Spleen (tissue), 7 donors: ENCODE measurements at regions not wholly inside any gene's neighbourhood (a gene's known extent, or its start where the extent isn't known, plus 50 kb on each side); places are given as distances from the start of the nearest gene placed in this dataset.

ENCODE experiments used
- CTCF ChIP-seq, 11 experiments: fragments of 200-600 bp in 7 of 11; fragments of 450-650 bp in 4 of 11; sonication (generic) in 4 of 11; IDR thresholded peaks in 8 of 11; conservative IDR thresholded peaks in 3 of 11; 1 replicate in 7 of 11; 2 replicates in 4 of 11; pipeline versions ENCODE4 v1.4.0 to v1.8.0; 2016 to 2021; ENCODE audit warnings: antibody characterized with exemption in 11 of 11, inconsistent platforms in 4 of 11, mild to moderate bottlenecking in 1 of 11
- POLR2A ChIP-seq, 3 donors: fragments of 450-650 bp; IDR thresholded peaks; one replicate each; pipeline ENCODE4 v1.5.1; 2017; ENCODE audit warnings: antibody characterized with exemption in 3 of 3, mild to moderate bottlenecking in 1 of 3
- donor health status: DM: no; HTN: no; CAD: no; lungs with moderate emphysema.
- donor health status: DM: no; HTN: no; CAD: no.
- donor health status: DM: no; HTN: no; CAD: no.

- TF ChIP-seq CTCF (IDR thresholded peaks at IDR 0.05 in 8 of 11, conservative IDR thresholded peaks at IDR 0.05 in 3 of 11) = no peak
- no peak for TF ChIP-seq POLR2A (IDR thresholded peaks at IDR 0.05)
Measured at GRCh38 chr3:181622365-181622764, 89.4 kb upstream of the SOX2 start.
